ENCODE measurements at regions not wholly inside any gene's neighbourhood (a gene's known extent, or its start where the extent isn't known, plus 50 kb on each side); places are given as distances from the start of the nearest gene placed in this dataset.

DNA sequence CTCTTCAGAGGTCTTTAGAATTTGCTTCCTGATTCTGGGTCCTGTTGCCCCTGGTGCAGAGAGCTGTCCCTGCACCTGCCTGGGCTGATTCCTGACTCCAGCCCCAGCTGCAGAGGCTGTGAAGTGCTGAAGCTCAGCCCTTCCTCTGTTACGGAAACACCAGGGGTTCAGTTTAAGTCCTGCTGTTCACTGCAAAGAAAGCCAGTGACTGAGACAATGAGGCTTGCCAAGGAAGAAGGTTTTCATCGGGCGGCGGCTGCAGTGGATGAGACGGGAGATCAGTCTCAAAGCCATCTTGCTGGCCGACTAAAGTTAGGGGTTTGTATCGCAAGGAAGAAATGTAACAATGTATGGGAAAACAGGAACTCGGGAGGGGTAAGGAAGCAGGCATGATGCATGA is 142.4 kb upstream of the ZNF236 start:
- DNase-seq: no peak

DNA sequence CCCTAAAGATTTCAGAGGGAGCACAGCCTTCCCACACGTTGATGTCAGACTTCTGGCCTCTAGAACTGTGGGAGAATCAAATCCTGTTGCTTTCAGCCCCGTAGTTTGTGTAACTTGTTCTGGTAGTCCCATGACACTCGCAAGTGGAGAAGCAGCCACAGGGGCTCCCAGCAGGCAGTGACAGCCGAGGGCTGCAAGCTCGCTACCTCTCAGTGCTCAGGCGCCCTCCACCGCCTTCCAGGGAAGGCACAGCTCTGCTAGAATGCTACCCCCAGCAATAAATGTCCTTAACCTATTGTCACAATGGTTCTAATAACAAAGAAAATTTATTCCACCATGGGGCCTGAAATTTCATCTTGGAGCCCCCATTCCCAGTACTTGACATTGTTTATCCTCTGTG is 143.1 kb upstream of the ZNF236 start:
- no peak for DNase-seq

DNA sequence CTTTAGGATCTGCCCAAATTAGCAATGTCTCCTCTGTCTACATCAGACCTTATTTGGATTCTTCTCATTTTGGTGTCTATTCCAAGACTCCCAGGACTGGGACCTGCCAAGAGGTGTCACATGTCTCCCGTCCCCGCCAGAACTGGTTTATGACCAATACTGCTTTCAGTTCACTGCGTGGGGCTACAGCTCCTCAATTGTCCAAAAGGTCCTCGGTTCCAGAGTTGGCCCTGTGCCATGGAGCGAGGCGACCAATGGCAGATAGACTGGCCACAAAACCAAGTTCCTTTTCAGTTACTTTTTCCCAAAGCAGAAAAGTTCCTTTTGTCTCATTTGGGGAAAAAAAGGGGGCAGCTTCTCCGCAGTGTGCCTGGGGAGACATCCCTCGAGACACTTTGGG is 144.1 kb upstream of the ZNF236 start:
- DNase-seq: no peak

DNA sequence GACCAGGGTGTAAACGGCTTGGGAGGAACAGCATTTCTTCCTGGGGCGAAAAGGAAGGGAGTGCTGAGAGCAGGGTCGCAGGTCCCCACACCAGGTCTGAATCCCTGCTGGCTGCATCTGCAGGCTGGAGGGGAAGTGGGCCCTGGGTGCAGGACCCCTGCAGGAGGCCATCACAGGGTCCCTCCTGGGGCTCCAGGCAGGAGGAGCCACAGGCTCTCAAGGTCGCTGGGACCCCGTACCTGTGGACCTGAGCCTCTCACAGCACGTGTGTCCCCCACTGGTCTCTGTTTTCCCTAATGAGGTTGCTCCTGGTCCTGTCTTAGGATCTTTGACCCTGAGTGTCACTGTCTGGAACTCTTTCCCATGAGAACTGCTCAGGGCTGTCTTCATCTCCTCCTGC is 147.8 kb upstream of the ZNF236 start:
- no peak for DNase-seq

DNA sequence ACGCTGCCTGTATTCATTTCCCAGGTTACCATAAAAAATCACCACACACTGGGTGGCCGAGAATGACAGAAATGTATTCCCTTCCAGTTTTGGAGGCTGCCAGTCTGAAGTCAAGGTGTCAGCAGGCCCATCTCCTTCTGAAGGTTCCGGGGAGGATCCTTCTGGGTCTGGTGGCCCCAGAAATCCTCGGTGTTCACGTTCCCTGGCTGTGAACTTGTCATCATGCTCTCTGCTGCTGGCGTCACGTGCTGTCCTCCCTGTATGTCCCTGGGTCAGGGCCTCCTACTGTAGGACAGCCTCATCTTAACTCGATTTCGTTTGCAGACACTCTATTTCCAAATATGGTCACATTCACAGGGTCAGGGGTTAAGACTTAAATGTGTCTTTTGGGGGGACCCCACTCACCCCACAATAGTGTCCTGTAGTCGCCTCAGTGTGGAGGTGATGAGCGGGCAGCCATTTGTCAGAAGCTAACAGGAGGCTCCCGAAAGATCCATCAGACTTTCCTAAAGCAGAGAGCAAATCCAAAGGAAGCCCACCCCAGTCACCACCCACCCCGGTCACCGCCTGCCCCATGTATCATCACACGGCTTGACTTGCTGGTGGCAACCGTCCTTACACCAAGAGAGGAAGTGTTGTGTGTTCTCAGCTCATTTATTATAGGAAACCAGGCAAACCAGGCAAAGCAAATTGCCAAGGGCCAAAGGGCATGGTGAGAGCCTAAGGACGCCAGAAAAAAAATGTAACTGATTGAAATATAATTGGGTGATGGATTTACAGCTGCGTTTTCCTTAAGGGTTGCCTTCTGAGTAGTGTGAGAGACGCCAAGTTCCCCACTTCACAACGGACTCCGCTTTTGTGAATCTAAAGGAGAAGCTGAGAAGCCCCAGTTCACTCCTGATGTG is 148.8 kb upstream of the ZNF236 start:
- no peak for DNase-seq

DNA sequence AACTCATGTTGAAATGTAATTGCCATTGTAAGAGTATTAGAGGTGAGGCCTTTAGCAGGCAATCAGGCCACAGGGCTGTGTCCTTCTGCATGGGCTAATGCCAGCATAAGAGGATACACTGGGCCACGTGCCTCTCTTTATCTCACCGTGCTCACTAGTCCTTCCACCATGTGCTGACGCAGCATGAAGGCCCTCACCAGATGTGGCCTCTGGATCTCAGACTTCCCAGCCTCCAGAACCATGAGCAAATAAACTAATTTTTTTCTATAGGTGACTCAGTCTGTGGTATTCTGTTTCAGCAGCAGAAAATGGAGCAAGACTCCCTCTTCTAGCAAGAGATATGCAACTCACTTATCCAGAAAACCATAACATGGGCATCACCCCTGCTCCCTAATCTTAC is 149.7 kb upstream of the ZNF236 start:
- DNase-seq: no peak

DNA sequence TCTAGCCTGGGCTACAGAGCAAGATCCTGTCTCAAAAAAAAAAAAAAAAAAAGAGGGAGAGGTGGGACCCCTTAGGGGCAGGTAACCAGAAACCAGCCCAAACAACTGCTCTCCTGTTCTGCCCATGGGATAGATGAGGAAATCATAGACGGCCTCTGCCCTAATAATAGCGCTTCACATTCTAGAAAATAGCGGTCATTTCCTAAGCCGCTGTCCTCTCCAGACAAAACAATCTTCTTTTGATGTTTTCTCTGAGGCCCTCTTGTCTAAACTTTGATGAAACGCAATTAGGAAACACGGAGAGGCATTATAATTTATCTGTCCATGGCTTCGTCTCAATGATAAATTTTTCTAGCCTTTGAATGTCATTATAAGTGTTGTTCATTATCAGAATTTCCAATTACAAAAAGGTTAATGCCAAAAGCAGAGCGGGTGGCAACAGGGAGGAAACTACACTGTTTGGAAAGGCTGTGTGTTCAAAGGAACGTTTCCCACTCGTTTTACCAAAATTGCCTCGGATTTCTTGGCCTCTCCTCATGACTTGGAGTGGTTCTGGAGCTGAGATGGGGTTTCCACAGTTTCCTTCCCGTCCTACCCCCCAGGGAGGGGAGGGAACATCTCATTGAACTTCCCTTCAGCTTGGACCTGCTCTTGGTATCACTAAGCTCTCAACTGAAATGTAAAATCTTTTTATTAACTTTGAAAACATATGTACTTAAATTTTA is 151.6 kb upstream of the ZNF236 start:
- DNase-seq: peak; percentile 65

DNA sequence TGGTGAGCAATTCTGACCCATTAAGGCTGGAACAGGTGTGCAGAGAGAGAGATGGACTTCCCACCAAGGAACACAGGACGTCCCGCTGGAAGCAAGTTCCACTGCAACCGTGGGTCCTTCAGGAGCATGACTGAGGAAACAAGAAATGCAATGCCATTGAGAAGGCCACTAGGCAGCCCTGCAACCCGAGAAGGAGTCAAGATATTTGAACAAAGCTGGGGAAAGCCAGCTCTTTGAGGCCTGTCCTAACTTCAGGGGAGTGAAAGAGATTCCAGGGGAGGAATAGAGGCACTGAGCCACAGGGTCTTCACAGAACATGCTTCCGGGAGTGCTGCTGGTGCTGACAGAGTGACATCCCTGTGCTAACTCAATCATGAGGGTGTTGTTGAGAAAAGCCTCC is 153.8 kb upstream of the ZNF236 start:
- DNase-seq: no peak

DNA sequence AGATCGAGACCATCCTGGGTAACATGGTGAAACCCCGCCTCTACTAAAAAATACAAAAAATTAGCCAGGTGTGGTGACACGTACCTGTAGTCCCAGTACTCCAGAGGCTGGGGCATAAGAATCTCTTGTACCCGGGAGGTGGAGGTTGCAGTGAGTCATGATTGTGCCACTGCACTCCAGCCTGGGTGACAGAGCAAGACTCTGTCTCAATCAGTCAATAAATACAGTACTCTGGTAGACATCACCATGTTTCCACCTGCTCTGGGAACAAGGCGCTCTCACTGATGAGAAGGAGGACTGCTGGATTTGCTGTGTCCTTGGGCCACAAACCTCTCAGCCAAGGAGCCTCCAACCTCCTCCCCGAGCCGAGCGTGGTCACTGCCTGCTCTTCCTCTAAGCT is 154.2 kb upstream of the ZNF236 start:
- no peak for DNase-seq

DNA sequence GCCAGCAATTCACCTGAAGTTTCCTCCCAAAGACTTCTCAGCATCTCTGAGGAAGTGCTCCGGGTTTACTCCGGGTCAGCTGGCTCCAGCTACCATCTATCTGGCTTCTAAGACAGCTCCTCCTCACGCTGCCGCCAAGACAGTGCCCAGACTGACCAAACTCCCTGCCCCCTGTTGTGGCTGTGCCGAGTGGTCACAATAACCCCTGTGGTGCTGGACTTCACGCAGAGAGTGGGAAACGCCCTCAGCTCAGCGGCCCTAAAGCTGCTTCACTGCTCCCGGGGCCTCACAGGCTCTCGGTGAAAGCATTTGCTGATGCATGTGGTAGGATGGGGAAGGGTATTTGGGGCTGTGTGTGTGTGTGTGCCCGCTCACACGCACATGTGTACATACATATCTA is 154.8 kb upstream of the ZNF236 start:
- DNase-seq: no peak

DNA sequence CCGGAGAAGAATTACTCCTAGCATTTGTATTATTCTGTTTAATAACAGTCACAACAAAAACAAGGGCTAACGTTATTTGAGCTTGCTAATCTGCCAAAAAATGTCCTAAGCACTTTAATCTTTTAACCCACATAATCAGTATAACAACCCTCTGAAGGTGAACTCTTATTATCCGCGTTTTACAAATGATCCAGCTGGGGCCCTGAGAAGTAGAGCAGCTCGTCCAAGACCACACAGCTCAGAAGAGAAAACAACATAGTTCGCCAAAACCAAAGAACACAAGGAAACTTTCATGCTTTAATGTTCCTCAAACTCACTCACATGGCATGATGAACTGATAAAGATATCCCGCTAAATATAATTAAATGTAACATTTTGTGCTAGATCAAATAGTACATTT is 159.7 kb upstream of the ZNF236 start:
- DNase-seq: no peak

DNA sequence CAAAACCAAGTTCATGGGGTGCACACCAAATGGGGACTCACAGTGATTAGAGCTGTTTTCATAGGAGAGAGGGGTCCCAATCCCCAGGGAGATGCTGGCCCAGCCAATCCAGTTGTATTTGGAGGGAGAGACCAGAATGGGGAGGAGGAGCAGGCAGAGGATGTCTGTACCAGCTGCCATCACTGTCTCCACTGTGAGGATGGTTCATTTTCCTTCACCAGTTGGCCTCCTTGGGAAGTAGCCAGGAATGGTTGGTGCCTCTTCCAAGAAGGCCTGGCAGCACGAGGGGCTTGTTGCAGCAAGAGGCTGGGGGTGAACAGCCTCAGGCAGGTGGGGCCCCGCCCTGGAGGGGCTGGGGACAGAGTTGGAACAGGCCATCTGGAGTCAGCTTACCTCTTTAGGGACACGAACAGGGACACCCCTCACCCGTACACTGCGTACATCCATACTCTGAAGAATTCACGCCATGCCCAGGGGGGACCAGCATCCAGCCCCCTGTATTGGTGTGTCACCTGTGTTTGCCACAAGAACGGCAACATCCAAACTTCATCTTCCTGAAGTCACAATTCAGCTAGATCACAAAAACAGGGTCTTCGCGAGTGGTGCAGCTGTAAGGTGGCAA is 161.7 kb upstream of the ZNF236 start:
- DNase-seq: no peak

DNA sequence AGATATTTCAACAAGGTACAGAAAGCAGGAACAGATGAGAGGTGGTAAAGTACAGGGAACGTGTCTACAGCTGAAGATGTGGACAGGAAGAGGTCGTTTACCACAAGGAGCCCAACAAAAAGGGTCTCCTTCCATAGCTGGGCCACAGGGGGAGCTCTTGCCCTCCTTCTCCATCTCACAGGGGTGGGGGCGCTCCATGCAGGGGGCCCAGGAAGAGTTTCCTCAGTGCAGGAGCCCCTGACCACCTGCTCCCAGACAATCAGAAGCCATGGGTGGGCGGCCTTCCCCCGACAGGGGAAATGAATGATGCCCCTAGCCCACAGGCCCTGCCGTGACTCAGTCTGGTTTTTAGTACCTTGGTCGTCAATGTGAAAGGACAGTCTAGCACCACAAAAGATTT is 163.6 kb upstream of the ZNF516 start:
- no peak for DNase-seq

DNA sequence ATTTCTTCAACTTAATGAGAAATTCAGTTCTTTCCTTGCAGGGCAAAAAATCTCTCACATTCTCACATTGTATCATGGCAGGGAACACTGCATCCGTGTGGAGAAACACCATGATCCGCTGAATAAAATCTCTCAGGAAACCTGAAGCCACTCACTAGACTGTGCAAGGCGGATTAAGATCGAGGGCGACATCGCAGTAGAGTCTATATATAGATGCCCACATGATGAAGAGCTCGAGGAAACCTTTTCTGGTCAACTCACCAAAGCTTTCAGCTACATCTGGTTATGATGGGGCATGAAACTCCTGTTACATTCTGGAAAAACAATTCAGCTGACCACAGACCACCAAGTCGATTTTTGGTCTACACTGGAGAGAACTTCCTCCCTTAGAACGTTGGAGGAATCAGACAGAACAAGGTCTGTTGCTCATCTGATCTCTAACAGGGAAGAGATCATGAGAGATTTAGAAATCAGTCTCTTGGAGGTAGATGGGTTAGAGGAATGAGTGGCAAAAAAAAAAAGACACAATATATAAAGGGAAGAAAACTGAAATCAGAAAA is 162.9 kb upstream of the ZNF516 start:
- no peak for DNase-seq

DNA sequence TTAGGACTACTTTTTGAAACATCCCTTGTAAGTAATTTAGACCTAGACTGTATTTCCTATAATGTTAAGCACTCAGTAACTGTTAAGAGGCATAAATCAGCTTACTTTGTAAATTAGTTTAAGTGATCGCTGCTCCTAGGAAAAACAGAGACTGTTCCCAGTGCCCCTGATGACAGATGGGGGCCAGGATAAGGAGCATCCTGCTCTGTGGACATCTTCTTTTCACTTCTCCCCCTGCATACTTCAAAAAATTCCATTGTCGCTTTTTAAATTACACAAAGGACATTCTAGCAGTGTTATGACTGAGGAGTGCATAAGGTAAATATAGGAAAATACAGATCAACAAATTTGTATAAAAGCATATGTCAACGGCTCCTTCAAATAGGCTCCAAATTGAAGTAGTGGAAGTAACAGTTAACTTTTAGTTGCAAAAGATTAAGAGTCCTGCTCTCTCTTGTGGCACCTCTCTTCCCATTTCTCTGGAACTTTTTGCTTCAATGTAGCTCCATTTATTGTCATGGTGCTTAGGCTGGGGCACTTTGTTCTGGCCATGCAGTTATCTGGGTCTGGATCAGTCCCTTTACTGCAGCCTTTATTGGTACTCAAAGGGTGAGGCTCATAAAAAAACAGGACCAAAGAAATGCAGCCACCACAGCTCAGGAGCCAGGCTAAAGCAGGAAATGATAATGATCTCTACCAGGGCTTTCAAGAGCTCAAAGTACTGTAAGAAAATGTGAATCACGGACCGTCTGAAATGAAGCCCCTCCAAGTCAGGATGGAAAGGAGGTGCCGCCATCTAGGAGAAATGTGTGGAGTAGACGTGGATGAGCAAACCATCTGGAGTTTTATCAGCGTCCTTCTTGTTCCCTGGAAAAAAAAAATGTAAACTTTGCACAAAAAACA is 162.1 kb upstream of the ZNF516 start:
- no peak for DNase-seq

DNA sequence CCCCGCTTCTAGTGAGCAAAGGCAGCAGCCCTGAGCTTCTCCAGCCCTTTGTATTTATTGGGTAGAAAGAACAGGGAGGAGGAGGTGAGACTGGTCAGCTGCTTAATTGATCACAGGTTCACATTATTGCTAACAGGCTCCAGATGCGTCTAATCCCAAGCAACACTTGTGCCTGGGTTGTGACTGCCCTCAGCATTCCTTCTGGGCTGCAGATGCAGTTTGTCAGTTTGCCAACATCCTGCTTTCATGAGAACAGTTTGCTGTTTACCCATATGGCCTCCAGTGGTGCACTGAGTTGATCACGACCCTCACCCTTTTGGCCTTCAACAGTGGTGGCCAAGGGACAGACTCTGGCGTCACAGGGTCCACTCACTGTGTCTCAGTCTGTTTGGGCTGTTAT is 159.5 kb upstream of the ZNF516 start:
- no peak for DNase-seq

DNA sequence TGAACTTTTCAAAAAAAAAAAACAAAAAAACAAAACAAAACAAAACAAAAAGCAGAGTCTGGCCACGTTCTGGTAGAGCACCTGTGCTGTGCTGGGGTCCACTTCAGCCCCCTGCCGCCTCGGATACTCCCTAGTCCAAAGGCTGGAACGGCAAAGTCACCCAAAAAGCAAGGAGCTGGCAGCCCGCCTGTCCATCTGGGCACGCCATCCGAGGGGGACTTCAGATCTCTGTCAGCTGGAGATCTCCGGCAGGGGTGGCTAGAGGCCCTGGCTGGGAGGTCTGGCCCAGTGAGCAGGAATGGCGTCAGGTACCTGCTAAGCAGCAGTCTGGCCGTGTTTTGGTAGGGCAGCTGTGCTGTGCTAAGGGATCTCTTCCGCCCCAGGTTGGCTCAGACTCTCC is 152.3 kb upstream of the ZNF516 start:
- no peak for DNase-seq

DNA sequence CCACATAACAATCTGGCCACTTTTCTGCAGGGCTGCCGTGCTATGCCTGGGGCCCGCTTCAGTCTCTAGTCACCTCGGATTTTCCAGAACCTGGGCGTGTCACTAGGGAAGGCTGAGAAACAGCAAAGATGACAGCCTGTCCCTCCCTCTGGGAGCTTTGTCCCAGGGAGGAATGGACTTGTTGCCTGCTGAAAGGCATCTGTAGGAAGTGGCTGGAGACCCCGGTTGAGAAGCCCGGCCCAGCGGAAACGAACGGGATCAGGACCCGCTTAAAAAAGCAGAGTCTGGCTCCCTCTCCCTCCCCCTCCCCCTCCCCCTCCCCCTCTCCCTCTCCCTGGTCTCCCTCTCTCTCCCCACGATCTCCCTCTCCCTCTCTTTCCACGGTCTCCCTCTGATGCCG is 149.5 kb upstream of the ZNF516 start:
- no peak for DNase-seq

DNA sequence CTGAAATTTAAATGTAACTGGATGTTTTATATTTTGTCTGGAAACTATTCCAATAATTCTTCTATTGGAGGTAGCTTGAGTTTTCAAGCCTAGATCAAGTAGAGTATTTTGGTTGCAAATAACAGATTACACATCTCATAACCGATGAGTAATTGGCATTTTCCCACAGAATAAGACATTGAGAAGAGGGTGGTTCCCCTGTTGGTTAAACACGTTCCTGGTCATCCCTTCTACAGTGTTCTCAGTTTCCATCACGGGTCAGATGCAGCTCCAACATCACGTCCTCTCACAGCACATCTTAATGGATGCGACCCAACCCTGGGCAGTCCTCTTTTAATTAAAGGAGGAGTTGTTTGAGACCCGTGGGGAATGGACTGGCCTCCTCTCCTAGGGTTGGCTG is 149.0 kb upstream of the ZNF516 start:
- DNase-seq: no peak

DNA sequence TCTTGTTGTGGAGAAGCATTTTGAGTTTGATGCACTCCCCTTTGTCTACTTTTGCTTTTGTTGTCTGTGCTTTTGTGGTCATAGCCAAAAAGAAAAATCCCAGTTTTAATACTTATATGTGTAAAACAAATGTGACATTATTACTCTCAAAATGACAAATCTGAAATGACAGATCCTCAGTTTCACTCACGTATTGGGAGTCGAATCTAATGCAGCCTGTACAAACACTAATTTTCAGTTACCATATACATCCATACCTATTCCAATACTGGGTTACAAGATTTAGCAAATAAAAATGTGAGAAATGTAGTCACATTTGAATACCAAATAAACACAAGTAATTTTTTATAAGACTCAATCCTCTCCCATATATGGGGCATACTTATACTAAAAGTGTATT is 148.2 kb upstream of the ZNF516 start:
- DNase-seq: no peak

DNA sequence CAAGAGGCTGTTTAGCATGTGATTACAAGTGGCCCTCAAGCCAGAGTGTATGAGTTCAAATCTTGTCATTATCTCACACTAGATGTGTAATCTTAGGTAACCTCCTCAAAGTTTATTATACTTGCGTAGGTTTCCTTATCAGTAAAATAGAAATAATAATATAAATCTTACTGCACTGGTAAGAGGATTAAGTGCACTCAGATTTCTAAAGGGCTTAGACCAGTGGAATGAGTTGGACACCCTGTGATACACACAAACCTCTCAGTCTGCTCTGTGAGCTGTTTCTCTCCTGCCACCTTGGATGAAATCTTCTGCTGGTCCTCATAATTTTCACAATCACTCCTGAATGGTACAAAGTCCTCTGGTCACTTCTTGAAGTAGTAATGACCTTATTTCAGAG is 145.4 kb upstream of the ZNF516 start:
- no peak for DNase-seq

DNA sequence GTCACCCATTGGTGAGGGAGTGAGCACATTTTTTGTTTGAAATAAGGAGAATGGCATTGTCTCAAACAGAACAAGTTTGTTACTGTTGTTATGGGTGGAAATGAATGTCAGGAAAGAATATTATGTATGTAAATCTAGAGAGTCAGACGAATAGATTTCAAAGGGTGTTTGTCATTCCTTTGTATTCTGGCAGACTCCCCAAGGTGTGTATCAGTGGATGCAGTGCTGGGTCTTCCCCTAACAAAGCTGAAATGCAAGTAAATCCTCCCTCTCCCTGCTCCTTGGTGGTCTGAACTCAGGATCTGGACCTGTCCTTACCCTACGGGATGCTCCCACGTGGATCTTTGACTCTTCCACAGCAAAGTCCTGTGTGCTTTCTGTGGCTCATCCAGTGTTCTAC is 139.5 kb upstream of the ZNF516 start:
- no peak for DNase-seq
